Brain microvascular endothelial cell (primary cell): ENCODE measurements at regions not wholly inside any gene's neighbourhood (a gene's known extent, or its start where the extent isn't known, plus 50 kb on each side); places are given as distances from the start of the nearest gene placed in this dataset.
"Not testable (repeated sequence)": the region's sequence is repeated elsewhere in the genome, so short reads cannot be mapped to it uniquely, and the experiment has no call there.

ENCODE experiments used
- DNase-seq: peaks from one replicate; pipeline ENCODE4 v3.0.0-alpha.2; 2020
- H3K27ac ChIP-seq: fragments of 250-450 bp; sonication (Bioruptor Pico); 2 replicates; pipeline ENCODE4 v1.5.1; 2020; ENCODE audit warnings: mild to moderate bottlenecking, moderate library complexity
- H3K27me3 ChIP-seq: fragments of 250-450 bp; sonication (Bioruptor Pico); replicated peaks from 2 replicates; pipeline ENCODE4 v1.5.1; 2020; ENCODE audit warnings: mild to moderate bottlenecking
- H3K36me3 ChIP-seq: fragments of 250-450 bp; sonication (Bioruptor Pico); replicated peaks from 2 replicates; pipeline ENCODE4 v1.5.1; 2020; ENCODE audit warnings: mild to moderate bottlenecking
- H3K4me3 ChIP-seq: 2 replicates; pipeline ENCODE4 v1.5.1; 2011; ENCODE audit warnings: low read depth, mild to moderate bottlenecking, control low read depth, low read length, moderate library complexity
- in situ Hi-C: cut with HindIII; loops from 2 replicates; pipeline ENCODE4 v1.10.0; 2017; ENCODE audit warnings: low sequenced_read_pairs, low pct_ligation_motif_present
- TF ChIP-seq, protein P1 (sequence below): IDR thresholded peaks from 2 replicates; pipeline ENCODE4 v1.5.1; 2011; ENCODE audit warnings: low read depth, mild to moderate bottlenecking, moderate library complexity, low read length, control low read depth, inconsistent platforms; ENCODE audit errors: missing control alignments

DNA sequence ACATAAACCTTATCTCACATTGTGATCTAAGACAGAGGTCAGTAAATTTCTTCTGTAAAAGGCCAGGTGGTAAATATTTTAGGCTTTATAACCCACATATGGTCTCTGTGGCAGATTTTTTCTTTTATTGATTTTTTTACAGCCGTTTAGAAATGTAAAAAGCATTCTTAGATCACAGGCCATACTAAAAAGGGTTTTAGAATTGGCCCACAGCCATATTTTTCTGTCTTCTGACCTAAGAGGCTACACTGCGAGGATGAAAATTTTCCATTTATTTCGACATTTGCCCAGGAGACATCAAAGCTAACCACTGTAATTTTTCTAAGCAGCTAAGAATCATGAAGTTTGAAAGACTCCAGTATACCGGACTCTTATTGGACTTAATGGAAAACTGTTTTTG lies 377.2 kb upstream of the SGO1 start:
- no peak overlapping the region for H3K4me3 ChIP-seq
- H3K27ac ChIP-seq: no peak overlapping the region
- DNase-seq: no peak
- no peaks in the 10 kb centered on the region for H3K27me3 ChIP-seq
- in situ Hi-C loops: no loop called here
- no peaks in the 10 kb centered on the region for H3K36me3 ChIP-seq
- TF ChIP-seq, protein P1, sequence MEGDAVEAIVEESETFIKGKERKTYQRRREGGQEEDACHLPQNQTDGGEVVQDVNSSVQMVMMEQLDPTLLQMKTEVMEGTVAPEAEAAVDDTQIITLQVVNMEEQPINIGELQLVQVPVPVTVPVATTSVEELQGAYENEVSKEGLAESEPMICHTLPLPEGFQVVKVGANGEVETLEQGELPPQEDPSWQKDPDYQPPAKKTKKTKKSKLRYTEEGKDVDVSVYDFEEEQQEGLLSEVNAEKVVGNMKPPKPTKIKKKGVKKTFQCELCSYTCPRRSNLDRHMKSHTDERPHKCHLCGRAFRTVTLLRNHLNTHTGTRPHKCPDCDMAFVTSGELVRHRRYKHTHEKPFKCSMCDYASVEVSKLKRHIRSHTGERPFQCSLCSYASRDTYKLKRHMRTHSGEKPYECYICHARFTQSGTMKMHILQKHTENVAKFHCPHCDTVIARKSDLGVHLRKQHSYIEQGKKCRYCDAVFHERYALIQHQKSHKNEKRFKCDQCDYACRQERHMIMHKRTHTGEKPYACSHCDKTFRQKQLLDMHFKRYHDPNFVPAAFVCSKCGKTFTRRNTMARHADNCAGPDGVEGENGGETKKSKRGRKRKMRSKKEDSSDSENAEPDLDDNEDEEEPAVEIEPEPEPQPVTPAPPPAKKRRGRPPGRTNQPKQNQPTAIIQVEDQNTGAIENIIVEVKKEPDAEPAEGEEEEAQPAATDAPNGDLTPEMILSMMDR: no peak

DNA sequence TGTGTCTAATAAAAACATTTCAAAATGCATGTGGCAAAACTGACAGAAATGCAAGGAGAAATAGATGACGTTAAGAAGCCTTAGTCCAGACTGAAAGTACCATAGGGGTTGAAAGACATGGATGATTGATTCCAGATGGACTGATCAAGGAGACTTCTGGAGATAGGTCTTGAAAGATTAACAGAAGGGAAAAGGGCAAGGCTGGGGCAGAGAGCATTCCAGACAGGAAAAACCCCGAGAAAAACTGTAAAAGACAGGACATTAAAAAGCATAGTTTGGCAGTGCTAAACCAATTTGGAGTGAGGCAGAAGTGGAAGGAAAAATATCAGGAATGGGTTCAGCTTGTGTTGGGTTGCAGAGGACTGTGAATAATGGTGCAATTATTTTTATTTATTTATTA lies 375.2 kb upstream of the SGO1 start:
- no peaks in the 10 kb centered on the region for H3K27me3 ChIP-seq
- in situ Hi-C loops: no loop called here
- DNase-seq: no peak
- no peak overlapping the region for H3K4me3 ChIP-seq
- TF ChIP-seq, protein P1: no peak
- H3K27ac ChIP-seq: no peak overlapping the region
- no peaks in the 10 kb centered on the region for H3K36me3 ChIP-seq

DNA sequence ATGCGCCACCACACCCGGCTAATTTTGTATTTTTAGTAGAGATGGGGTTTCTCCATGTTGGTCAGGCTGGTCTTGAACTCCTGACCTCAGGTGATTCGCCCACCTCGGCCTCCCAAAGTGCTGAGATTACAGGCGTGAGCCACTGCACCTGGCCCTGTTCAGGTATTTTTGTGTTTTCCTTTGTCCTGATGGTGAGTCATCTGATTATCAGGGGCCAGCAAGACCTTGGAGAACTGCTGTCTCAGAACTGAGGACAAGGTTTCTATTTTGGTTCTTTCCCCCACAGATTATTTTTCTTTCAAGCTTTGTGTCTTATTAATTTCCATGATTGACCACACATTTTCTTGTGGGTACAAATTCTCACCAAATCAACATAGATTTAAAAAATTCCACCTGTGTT lies 374.4 kb upstream of the SGO1 start:
- H3K27me3 ChIP-seq, DNase-seq, H3K36me3 ChIP-seq, H3K4me3 ChIP-seq, in situ Hi-C loops, H3K27ac ChIP-seq: not testable (repeated sequence)

DNA sequence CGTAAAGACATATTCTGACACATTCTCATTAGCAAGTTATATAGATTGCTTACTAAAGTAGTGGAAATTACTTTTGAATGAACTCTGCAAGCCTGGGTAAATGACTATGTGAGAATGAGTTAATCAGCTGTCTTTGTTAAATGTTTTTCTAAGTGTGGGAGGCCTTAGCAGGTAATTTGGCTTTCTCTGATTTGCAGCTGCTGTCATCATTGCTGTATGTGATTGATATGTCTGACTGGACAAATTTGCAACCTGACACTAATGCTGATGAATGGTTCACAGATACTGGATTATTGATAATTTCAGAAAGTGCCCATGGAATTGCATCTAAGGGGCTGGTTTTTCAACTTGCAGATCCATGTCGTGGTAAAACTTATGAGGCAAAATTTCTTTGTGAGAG lies 372.2 kb upstream of the SGO1 start:
- no peak overlapping the region for H3K4me3 ChIP-seq
- in situ Hi-C loops: no loop called here
- no peak overlapping the region for H3K27ac ChIP-seq
- no peaks in the 10 kb centered on the region for H3K27me3 ChIP-seq
- TF ChIP-seq, protein P1: no peak
- no peak for DNase-seq
- no peaks in the 10 kb centered on the region for H3K36me3 ChIP-seq

DNA sequence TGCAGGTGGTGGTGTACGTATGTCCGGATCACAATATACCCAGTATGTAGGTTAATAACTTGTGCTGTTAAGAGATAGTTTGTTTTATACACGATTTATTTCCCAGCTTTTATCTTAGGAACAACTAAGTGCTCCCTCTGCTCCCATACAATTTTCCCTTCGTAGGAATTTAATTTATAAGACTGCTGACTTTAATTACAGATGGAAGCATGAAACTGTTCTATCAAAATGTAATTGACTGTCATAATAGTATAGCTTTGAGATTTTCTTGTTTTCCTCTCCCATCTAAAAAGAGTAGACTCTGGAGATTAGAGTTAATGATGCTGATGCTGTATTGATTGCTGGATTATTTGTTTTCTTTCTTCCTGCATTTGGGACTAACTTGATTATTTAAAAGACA lies 370.7 kb upstream of the SGO1 start:
- H3K27me3 ChIP-seq: no peaks in the 10 kb centered on the region
- H3K4me3 ChIP-seq: no peak overlapping the region
- in situ Hi-C loops: no loop called here
- no peaks in the 10 kb centered on the region for H3K36me3 ChIP-seq
- DNase-seq: no peak
- TF ChIP-seq, protein P1: no peak
- no peak overlapping the region for H3K27ac ChIP-seq

DNA sequence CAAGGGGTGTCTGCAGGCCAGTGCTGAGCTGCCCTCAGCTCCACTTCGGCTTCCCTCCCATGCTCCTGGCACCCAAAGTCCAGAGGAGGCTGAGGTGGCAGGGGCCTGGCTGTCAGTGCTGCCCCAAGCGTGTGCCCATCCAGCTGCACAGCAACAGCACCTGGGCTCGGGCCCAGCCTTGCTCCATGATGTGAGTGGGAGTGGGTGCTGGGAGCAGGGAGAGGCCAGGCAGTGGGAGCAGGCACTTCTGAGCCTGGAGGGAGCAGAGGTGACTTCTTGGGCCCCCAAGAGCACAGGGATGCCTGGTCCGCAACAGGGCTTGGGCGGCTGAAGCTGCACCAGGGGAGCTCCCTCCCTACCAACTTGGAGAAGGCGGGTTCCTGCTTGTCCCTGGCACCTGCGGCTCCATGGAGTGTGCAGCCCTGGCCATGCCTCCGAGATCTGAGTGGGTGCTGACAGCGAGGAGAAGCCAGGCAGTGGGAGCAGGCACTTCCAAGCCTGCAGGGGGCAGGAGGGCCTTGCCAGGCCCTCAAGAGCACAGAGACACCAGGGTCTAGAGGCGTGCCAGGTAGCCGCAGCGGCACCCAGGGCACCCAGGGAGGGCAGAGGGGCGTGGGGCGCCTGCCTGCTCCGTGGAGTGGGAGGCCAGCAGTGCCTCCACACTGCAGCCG lies 366.7 kb upstream of the SGO1 start:
- H3K4me3 ChIP-seq: no peak overlapping the region

DNA sequence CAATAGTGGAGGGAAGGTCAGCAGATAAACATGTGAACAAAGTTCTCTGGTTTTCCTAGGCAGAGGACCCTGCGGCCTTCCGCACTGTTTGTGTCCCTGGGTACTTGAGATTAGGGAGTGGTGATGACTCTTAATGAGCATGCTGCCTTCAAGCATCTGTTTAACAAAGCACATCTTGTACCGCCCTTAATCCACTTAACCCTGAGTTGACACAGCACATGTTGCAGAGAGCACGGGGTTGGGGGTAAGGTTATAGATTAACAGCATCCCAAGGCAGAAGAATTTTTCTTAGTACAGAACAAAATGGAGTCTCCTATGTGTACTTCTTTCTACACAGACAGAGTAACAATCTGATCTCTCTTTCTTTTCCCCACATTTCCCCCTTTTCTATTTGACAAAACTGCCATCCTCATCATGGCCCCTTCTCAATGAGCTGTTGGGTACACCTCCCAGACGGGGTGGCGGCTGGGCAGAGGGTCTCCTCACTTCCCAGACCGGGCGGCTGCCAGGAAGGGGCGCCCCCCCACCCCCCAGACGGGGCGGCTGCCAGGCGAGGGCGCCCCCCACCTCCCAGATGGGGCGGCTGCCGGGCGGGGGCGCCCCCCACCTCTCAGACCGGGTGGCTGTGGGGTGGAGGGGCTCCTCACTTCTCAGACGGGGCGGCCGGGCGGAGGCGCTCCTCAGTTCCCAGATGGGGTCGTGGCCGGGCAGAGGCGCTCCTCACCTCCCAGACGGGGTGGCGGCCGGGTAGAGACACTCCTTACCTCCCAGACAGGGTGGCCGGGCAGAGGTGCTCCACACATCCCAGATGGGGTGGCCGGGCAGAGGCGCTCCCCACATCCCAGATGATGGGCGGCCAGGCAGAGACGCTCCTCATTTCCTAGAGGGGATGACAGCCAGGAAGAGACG lies 361.6 kb upstream of the SGO1 start:
- DNase-seq, H3K4me3 ChIP-seq, H3K27me3 ChIP-seq, H3K27ac ChIP-seq, in situ Hi-C loops, H3K36me3 ChIP-seq: not testable (repeated sequence)

More for the DNA sequence above, 366.7 kb upstream of the SGO1 start:
- in situ Hi-C loops: no loop called here
- TF ChIP-seq, protein P1: no peak
- no peak overlapping the region for H3K27ac ChIP-seq
- no peaks in the 10 kb centered on the region for H3K27me3 ChIP-seq
- no peaks in the 10 kb centered on the region for H3K36me3 ChIP-seq
- no peak for DNase-seq
